Esophagus mucosa (tissue), 1 donor: ENCODE measurements at regions not wholly inside any gene's neighbourhood (a gene's known extent, or its start where the extent isn't known, plus 50 kb on each side); places are given as distances from the start of the nearest gene placed in this dataset.
"Not testable (repeated sequence)": the region's sequence is repeated elsewhere in the genome, so short reads cannot be mapped to it uniquely, and the experiment has no call there.

Experiments
- ATAC-seq: fragments of 200-7000 bp; cut with Tn5 transposase; one replicate; pipeline ENCODE4 v1.9.1; 2020
- donor health status: DM: yes; HTN: yes; CAD: no.

DNA sequence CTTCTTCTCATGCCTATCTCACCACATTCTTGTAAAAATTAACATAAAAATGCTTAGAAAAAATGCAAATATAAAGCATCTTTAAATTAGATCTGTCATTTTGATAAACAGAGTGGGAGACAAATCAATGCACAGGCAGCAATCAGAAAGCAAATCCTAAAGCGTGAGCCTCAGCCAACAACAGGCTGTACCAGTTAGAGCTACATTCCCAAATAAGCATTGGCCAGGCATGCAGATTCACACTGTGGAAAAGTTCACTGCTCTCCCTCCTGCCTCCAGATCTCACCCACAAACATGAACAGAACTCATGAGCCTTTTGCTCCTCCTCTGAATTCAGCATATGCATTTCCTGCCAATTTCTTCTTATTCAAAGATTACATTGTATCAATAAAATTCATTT is 115.2 kb upstream of the FAT3 start:
- no peak for ATAC-seq

DNA sequence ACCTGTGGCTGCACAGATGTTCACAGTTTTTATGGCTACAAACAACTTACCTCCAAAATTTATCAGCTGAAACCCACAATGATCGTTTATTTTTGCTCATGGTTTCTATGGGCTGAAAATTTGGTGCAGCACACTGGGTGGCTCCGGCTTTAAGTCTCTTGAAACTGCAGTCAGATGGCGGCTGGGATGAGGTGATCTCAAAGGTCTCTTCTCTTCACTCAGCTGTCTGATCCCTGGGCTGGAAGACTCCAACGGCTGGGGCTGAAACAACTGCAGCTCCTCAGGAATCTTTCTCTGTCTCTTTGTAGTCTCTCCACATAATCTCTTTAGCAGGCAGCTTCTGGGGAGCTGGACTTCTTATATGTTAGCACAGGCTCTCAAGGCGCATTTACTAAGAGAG is 117.3 kb upstream of the FAT3 start:
- no peak for ATAC-seq

DNA sequence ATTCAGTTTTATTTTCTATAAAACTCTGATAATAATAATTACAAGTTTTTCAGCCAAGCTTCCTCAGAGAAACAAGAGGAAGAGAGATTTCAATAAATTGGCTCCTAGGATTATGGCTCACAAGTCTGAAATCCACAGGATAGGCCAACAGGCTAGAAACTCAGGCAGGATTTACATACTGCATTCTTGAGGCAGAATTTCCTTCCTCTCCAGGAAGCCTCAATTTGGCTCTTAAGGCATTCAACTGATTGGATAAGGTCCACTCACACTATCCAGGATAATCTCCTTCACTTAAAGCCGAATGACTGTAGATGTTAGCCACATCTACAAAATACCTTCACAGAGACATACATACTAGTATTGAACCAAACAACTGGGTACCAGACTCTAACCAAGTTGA is 120.3 kb upstream of the FAT3 start:
- no peak for ATAC-seq

DNA sequence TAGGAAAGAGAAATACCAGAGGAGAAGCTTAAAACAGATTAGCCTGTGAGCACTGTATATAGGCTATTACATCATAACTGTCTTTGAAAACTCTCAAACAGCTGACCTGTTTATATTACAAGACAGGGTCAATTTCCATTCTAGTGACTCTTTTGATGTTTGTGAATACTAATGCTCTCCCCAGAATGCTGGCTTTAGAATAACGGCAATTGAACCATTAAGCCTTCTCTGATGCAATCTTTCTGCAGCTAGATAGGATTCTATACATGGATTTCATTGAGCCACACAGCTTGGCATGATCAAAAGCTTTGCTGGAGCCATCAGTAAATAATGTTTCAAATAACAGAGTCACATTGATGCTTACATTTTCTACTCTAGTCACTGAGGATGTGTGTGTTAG is 122.7 kb upstream of the FAT3 start:
- no peak for ATAC-seq

DNA sequence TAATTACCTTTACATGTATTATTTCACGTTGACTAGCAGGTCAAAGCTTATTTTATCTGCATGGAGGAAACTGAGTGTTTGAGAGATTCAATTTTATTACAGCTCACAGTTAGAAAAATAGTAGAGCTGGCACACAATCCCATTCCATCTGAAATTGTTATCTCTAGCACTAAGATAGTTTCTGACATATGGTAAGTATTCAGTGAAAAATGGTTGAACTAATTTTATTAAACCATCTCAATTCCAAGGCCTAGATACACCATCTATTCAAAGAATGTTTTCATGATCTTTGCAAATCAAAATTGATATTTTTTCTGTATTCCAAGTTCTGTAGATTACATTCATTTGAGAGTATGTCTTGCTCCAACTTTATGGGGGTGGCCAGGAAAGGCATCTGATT is 125.4 kb upstream of the FAT3 start:
- ATAC-seq, result no peak

DNA sequence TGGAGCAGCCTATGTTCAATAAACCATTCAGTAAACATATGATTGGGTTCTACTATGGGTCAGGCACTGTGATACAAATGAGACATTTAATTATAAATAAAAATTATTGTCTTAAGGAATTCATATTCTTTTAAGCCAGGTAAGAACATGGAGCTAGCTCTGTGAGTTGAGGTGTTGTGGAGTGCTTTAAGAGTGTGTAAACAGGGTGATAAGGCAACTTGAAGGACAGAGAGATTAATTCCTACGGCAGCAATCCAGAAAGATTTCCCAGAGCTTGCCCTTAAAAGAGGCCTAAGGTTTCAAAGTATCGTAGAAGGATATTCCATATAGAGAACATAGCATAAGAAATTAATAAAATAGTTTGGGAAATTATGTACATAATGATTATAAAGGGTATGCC is 126.4 kb upstream of the FAT3 start:
- ATAC-seq, result no peak

DNA sequence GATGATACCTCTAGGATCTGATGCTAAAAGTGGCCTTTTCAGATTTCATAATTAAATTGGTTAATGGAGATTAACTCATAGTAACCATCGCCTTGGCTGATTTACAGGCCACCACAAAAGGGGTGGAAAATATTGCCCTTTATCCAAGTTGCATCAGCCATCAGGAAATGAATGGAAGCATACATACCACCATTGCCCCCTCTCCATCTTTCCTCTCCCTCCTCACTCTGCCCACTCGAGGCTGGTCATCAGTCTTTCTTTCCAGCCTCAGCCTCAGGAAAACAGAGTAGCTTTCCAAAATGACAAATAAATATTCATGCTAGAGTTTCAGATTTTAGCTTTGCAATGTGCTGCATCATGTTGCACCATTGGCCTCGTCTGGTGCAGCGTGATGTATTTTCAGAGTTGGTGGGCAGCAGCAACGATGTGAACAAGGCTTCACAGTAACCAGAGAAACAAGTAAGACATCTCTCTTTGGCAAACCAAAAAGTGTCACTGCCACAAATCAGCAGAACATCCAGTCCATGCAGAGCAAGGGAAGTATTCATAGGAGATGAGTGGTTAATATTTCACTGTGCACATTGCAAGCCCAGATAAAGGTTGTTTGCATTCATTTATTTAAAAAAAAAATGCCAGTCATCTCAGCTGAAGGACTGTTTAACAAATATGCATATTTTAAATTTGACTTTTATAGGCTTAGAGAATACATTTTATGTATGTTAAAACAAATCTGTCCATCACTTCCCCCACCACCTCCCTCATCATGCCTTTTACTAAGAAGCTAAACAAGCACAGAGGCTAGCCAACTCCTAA is 136.7 kb upstream of the FAT3 start:
- ATAC-seq, result no peak

DNA sequence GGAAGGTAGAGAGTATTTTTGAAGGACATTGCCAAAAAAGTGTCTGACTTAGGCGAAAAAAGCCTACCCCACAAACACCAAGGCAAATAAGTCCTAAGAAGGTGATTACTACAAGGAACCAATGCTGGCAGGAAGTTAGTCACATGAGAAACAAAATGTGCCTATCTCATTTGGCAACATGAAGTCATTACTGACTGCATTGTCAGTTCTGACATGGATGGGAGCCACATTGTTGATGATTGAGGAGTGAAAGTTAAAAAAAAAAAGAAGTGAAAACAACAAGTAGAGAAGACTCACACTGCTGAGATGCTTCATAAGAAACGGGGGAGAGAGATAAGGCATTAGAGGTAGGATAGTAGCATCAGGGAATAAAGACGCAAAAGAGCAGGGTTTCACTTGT is 141.5 kb upstream of the FAT3 start:
- ATAC-seq, result no peak

DNA sequence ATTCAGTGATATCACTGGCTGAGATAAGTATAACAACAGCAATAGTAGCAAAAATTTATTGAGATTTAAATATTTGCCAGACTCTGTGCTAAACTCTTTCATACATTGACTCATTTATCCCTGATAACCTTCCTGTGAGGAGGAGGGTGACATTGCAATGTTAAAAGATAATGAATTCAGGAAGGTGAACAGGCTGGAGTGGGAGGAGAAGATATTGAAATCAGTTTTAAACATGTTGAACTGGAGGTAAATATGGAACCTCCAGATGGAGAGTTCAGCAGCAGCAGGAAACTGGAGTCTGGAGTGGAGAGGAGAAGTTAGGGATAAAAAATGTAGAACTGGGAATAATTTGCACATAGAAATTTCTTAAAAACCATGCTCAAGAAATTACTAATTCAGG is 142.0 kb upstream of the FAT3 start:
- ATAC-seq, result no peak

DNA sequence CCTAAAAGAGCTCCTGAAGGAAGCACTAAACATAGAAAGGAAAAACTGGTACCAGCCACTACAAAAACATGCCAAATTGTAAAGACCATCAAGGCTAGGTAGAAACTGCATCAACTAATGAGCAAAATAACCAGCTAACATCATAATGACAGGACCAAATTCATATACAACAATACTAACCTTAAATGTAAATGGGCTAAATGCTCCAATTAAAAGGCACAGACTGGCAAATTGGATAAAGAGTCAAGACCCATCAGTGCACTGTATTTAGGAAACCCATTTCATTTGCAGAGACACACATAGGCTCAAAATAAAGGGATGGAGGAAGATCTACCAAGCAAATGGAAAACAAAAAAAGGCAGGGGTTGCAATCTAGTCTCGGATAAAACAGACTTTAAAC is 150.1 kb upstream of the FAT3 start:
- not testable (repeated sequence) for ATAC-seq

DNA sequence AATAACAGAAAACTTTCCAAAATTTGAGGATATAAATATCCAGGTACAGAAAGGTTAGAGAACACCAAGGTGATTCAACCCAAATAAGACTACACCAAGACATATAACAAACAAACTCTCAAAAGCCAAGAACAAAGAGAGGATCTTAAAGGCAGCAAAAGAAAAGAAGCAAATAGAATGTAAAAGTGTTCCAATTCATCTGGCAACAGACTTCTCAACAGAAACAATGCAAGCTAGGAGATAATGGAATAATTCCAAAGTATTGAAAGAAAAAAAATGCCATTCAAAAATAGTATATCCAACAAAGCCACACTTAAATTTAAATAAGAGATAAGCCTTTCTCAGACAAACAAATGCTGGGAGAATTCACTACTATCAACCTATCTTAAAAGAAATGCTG is 153.0 kb upstream of the FAT3 start:
- no peak for ATAC-seq

DNA sequence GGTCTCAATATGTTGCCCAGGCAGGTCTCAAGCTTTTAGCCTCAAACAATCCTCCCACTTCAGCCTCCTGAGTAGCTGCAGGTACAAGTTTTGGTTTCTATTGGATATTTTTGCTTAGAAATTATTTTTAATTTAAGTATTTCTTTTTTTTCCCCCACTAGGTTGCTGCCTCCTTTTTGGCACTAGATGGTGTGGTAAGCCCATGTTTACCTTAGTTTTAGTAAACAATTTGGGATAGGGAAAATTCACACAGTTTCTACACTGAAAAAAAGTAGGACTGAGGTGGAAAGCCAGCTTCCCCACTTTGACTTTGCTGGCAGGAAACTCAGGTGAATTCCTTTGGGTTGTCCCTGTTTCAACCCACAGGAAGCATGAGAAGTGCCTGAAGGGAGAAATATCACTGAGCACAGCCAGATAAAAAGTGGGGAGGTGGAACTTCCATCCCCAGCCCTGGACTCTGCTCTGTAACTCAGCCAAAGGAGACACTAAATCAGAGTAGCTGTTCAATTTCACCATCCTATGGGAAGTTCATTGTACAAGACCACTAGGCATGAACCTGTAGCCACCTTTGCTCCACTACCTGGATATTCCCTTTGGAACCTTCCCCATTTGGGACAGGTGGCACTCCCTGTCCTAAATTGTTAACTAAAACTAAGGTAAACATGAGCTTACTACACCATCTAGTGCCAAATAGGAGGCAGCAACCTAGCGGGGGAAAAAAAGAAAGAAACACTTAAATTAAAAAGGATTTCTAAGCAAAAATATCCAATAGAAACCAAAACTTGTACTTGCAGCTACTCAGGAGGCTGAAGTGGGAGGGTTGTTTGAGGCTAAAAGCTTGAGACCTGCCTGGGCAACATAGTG is 154.4 kb upstream of the FAT3 start:
- ATAC-seq, result no peak

DNA sequence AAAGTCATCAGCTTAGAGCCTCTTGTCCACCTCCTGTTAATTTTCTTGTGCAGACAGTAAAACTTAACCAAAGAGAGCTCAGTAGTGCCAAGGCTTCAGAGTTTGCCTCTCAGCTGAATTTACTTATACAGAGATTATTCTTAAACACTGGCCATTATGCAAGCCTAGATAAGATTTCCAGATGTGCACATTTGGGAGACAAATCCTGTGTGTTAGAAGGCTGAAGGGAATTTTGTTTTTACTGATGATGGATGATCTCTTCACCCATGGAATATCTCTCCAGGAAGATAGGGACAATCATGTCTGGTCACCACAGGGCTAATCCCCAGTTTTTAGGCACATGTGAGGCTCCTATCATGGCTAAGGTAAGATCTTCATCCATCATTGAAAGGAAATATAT is 157.6 kb upstream of the FAT3 start:
- no peak for ATAC-seq

DNA sequence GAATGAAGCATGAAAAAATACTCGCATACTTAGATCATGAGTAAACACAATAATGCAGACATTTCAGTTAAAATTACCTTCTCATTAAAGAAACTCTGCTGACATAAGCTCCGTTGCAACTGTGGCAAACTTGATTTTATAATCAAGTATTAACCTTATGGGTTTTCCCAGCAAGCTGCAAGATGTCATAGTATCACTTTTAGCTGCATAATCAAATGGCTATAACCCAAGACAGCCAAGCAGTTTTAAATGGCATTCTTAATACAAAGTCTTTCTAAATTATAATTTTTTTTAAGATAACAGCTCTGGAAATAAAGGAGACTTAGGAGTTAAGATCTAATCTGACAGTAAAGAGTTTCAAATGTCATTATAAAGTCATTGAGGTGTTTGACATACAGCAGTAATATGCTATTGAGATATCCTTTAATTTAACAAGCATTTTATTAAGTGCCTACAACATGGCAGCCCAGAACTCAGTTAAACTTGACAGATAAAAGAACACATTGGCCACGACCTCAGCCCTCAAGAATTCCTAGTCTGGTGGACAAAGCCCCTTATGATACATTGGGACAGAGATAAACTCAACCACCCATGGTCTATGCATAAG is 163.1 kb upstream of the FAT3 start:
- ATAC-seq, result no peak

DNA sequence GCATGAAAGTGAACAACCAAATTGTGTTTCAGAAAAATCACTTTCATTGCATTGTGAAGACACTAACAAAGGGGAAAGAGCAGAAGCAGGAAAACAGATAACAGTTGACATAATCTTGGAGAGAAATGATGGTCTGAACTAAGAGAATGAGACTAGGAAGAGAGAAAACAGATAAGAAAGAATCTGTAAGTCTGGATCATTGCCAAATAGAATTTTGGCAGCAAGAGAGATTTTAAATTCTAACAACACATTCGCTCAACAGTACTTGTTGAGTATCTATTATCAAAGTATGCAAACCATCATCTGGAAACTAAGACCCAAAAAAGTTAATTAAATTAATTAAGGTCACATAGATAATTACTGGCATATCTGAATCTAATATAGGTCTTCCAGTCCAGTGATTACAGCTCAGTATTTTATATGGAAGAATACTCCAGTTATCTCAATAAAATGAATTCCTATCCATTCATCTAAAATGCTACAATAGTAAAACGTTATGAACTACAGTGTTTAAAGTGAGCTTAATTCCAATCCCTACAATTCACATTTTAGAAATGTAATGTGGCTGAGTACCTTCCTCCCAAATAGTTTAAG is 166.7 kb upstream of the FAT3 start:
- ATAC-seq, result no peak

DNA sequence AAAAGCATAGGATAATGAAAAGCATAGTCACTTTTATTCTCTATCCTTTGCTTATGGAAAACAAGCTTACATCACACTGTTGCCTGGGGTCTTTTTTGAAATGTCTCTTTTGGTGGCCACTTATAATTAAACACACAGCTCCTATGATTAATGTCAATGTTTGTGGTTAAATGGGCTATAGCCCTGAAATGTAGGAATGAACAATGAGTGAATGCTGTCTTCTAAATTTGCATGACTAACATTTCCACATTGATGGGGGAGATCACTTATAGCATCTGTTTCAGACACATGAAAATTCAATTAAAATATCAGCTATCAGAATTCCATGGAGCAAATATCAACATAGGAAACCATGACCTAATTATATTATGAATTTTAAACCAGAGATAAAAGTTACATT is 171.4 kb upstream of the FAT3 start:
- ATAC-seq, result no peak

DNA sequence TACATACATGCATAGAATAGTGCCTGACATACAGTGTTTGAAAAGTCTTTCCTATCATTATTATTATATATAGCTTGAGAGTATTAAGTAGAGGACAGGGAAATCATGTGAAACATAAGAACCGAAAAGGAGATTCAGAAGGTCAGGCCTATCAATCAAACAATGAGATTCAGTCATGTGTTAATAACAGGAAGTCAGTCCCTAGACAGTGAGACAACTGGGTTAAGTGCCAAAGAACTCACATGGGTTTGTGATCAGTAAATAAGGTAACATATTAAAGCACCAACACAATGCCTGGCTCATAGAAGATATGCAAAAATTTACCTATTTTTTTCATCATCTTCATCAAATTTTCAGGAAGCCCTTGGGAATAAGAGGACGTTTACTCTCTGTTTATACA is 174.3 kb upstream of the FAT3 start:
- no peak for ATAC-seq

DNA sequence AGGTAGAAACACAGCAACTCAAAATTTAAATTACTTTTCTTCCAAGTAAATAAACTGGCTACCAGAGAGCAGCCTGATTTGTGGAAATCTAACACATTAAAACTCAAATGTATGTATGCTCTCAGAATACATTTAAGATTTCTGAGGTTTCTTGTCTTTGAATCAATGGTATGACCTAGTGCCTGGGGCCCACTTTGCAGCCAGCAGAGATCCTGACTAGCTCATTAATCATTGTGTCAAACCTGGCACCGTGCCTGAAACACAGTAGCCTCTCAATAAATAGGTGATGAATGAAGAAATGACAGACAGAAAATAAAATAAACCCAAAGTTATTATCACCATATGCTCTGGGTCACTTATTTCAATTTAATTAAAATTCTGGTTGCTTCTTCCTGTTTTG is 176.2 kb upstream of the FAT3 start:
- ATAC-seq, result no peak

DNA sequence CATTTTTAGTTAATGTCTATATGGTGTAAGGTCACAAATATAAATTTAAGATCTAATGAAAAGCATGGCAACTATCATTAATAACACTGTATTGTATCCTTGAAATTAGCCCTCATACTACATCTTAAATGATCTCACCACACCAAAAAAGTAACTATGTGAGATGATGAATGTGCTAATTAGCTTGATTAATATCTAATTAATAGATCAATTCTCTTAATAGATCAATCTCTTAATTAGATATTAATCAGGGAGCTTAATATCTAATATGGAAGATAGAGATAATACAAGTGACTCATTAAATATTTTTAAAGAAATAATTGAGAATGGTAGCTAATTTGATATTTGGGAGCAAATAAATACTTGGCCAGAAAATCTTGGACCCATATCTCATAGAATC is 178.5 kb upstream of the FAT3 start:
- no peak for ATAC-seq

DNA sequence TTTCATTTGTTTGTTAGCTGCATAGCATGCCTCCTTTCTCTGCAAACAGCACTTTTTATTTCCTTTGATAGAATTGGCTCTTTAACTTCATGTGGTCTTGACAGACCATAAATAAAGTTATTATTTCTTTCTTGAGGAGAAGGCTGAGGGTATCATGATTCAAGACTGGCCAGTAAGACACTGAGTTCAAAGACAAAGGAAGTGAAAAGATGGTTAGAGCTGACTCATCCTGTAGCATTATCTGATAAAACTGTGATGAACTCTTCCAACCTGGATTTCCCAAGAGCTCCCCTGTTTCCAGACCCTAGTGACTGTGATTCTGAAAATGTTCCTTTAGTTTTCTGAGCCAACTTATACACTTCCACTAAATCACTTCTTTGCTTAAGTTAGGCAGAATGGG is 179.3 kb upstream of the FAT3 start:
- no peak for ATAC-seq

DNA sequence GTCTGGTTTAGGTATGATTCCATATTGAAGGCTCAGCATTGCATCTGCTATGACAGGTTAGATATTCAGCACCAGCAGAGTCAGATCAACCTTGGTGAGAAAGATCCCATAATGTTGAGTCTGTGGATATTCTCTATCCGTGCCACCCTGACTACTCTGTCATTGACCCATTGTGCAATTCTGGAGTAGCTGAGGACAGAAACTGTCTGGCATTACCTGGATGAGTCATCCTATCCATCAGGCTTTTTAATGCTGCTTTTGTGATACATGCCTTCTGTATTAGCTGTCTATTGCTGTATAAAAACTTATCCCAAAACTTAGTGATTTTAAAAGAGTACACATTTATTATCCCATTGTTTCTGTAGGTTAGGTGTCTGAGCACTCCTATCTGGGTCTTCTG is 189.1 kb upstream of the FAT3 start:
- ATAC-seq, result no peak

DNA sequence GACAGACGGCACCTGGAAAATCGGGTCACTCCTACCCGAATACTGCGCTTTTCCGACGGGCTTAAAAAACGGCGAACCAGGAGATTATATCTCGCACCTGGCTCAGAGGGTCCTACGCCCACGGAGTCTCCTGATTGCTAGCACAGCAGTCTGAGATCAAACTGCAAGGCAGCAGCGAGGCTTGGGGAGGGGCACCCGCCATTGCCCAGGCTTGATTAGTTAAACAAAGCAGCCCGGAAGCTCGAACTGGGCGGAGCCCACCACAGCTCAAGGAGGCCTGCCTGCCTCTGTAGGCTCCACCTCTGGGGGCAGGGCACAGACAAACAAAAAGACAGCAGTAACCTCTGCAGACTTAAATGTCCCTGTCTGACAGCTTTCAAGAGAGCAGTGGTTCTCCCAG is 197.5 kb upstream of the FAT3 start:
- not testable (repeated sequence) for ATAC-seq

DNA sequence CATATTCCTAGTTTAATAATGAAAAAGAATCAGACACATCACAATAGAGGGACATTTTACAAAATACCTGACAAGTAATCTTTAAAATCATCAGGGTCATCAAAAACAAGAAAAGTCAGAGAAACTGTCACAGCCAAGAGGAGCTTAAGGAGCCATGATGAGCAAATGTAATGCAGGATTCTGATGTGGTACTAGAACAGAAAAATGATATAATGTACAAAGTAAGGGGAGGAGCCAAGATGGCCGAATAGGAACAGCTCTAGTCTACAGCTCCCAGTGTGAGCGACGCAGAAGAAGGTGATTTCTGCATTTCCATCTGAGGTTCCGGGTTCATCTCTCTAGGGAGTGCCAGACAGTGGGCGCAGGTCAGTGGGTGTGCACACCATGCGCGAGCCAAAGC is 198.0 kb upstream of the FAT3 start:
- ATAC-seq, result no peak
